NCI-H524 treated with DMSO at 0.1 percent for 48 hours (cell line): ENCODE measurements at regions not wholly inside any gene's neighbourhood (a gene's known extent, or its start where the extent isn't known, plus 50 kb on each side); places are given as distances from the start of the nearest gene placed in this dataset.
"Not testable (repeated sequence)": the region's sequence is repeated elsewhere in the genome, so short reads cannot be mapped to it uniquely, and the experiment has no call there.

Source experiments
- DNase-seq: peaks from one replicate; lab custom pipeline; 2025; lab: John Stamatoyannopoulos, UW

- DNase-seq = no peak
Measured at GRCh38 chr16:65355706-65356105, 233.8 kb upstream of the CDH11 start.

GRCh38 chr16:65353183-65353582, 231.3 kb upstream of the CDH11 start:
- no peak for DNase-seq

GRCh38 chr16:65349626-65350025, 227.8 kb upstream of the CDH11 start:
- DNase-seq = no peak

- no peak for DNase-seq
Measured at GRCh38 chr16:65343556-65343955, 221.7 kb upstream of the CDH11 start.

- DNase-seq = no peak
Measured at GRCh38 chr16:65342231-65342866, 220.5 kb upstream of the CDH11 start.

- DNase-seq = no peak
Measured at GRCh38 chr16:65339062-65339461, 217.2 kb upstream of the CDH11 start.

- no peak for DNase-seq
Measured at GRCh38 chr16:65336160-65336559, 214.3 kb upstream of the CDH11 start.

- no peak for DNase-seq
Measured at GRCh38 chr16:65334081-65334480, 212.2 kb upstream of the CDH11 start.

GRCh38 chr16:65333283-65333682, 211.4 kb upstream of the CDH11 start:
- no peak for DNase-seq

- DNase-seq = no peak
Measured at GRCh38 chr16:65327346-65327745, 205.5 kb upstream of the CDH11 start.

GRCh38 chr16:65323655-65324237, 201.9 kb upstream of the CDH11 start:
- DNase-seq = no peak

GRCh38 chr16:65319621-65320231, 197.9 kb upstream of the CDH11 start:
- no peak for DNase-seq

GRCh38 chr16:65318590-65319257, 196.9 kb upstream of the CDH11 start:
- DNase-seq = no peak

- peak; percentile 88 for DNase-seq
Measured at GRCh38 chr16:65318138-65318537, 196.3 kb upstream of the CDH11 start.

GRCh38 chr16:65316808-65317207, 194.9 kb upstream of the CDH11 start:
- DNase-seq = no peak

GRCh38 chr16:65315081-65315780, 193.4 kb upstream of the CDH11 start:
- DNase-seq = no peak

GRCh38 chr16:65314627-65315008, 192.8 kb upstream of the CDH11 start:
- no peak for DNase-seq

- DNase-seq = no peak
Measured at GRCh38 chr16:65313936-65314626, 192.2 kb upstream of the CDH11 start.

- DNase-seq = no peak
Measured at GRCh38 chr16:65312795-65313194, 190.9 kb upstream of the CDH11 start.

- DNase-seq = no peak
Measured at GRCh38 chr16:65312071-65312470, 190.2 kb upstream of the CDH11 start.

GRCh38 chr16:65310491-65310890, 188.6 kb upstream of the CDH11 start:
- DNase-seq = not testable (repeated sequence)

- no peak for DNase-seq
Measured at GRCh38 chr16:65309354-65309753, 187.5 kb upstream of the CDH11 start.
